K562 (cell line): ENCODE measurements at regions not wholly inside any gene's neighbourhood (a gene's known extent, or its start where the extent isn't known, plus 50 kb on each side); places are given as distances from the start of the nearest gene placed in this dataset.

Experiments used
- CTCF ChIP-seq, 3 experiments: IDR thresholded peaks in 2 of 3; conservative IDR thresholded peaks in 1 of 3; 2 replicates each; pipeline ENCODE4 v1.5.1; 2011 to 2012; ENCODE audit warnings: low read length in 3 of 3, mild to moderate bottlenecking in 3 of 3, control low read depth in 2 of 3, improper control_type of control experiment in 1 of 3, inconsistent platforms in 1 of 3, low read depth in 1 of 3, mixed read lengths in 1 of 3, moderate library complexity in 1 of 3; ENCODE audit not compliant: insufficient read depth in 2 of 3
- HNRNPK ChIP-seq: fragments of 200-400 bp; formaldehyde crosslinking; IDR thresholded peaks from one replicate; pipeline ENCODE4 v1.6.1; 2018; ENCODE audit warnings: mild to moderate bottlenecking, low read depth, low read length; ENCODE audit not compliant: poor library complexity, severe bottlenecking
- TF ChIP-seq, protein P1 (sequence below): sonication (generic); formaldehyde crosslinking; IDR thresholded peaks from 2 replicates; pipeline ENCODE4 v1.5.0; 2020; ENCODE audit warnings: missing genetic modification reagents

DNA sequence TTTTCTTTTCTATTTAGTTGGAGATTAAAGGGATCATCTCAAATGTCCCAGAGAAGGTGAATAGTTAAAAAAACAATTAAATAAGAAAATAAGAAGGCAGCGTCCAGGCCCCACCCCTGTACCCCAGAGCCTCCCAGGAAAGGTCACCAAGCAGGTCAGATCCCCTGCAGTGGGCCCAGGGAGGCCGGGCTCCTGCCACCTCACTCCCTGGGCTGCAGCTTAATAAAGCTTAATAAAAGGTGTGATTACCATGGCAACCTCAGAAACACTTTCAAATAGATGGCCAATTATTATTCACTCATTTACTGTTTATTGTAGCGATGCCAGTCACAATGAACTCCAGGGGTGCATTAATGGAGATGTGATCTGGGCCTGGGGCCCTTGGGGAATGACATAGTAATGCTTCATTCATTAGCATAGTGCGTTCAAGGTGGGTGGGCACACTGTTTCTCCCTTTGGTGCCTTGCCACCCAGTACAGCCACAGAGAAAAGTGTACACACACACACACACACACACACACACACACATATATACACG, 386.2 kb downstream of the CADM1 start:
- no peak for TF ChIP-seq HNRNPK
- TF ChIP-seq, protein P1, sequence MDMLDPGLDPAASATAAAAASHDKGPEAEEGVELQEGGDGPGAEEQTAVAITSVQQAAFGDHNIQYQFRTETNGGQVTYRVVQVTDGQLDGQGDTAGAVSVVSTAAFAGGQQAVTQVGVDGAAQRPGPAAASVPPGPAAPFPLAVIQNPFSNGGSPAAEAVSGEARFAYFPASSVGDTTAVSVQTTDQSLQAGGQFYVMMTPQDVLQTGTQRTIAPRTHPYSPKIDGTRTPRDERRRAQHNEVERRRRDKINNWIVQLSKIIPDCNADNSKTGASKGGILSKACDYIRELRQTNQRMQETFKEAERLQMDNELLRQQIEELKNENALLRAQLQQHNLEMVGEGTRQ (CRISPR knock-in tag): no peak
- TF ChIP-seq CTCF (IDR thresholded peaks at IDR 0.05 in 2 of 3, conservative IDR thresholded peaks at IDR 0.05 in 1 of 3; ENCODE audit: insufficient read depth in 2 of 3, low read depth in 1 of 3, low read length in 3 of 3): no peak
